GM12891 (cell line): ENCODE measurements at regions not wholly inside any gene's neighbourhood (a gene's known extent, or its start where the extent isn't known, plus 50 kb on each side); places are given as distances from the start of the nearest gene placed in this dataset.

Experiments
- POLR2A ChIP-seq: IDR thresholded peaks from 2 replicates; pipeline ENCODE4 v1.6.1; 2011; ENCODE audit warnings: low read depth, low read length, control low read depth
- POLR2AphosphoS5 ChIP-seq: IDR thresholded peaks from 2 replicates; pipeline ENCODE4 v1.6.1; 2011; ENCODE audit warnings: low read depth, low read length, control low read depth
- POU2F2 ChIP-seq: IDR thresholded peaks from 2 replicates; pipeline ENCODE4 v1.6.1; 2011; ENCODE audit warnings: low read depth, mild to moderate bottlenecking, control low read depth, low read length, moderate library complexity
- SPI1 ChIP-seq: IDR thresholded peaks from 2 replicates; pipeline ENCODE4 v1.6.1; 2011; ENCODE audit warnings: low read depth, low read length, control low read depth
- TAF1 ChIP-seq: IDR thresholded peaks from 2 replicates; pipeline ENCODE4 v1.6.1; 2011; ENCODE audit warnings: low read depth, low read length, control low read depth

DNA sequence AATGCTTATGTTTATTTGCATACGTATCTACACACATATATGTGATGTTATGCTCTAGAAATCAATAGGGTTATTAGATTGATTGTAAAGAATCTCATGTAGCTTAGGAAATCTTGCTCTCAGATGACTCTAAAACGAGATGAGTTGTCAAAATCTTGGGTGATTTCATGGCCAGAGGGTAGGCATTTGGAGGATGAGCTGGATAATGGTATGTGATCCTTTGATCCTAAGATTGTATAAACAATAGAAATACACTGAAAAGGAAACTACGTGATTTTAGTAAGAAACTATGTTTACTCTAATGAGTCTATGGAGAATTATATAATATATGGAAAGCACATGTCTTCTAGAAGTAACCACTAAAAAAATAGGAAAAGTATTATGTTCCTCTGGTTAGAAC lies 676.6 kb downstream of the NSUN3 start:
- no peak for TF ChIP-seq POLR2A
- no peak for TF ChIP-seq SPI1
- no peak for TF ChIP-seq POLR2AphosphoS5
- TF ChIP-seq TAF1 = no peak
- TF ChIP-seq POU2F2 = no peak
